ENCODE measurements at regions not wholly inside any gene's neighbourhood (a gene's known extent, or its start where the extent isn't known, plus 50 kb on each side); places are given as distances from the start of the nearest gene placed in this dataset.

- Histone ChIP-seq H3K4me1 (ENCODE audit: insufficient read depth, low read length) (peaks cover 16% of the 10 kb centered on the region), H3K4me3 (ENCODE audit: low read depth in 1 of 2, low read length in 2 of 2) (no peak overlapping the region), H3K9ac (ENCODE audit: low read depth, low read length) (no peak overlapping the region), H4K20me1 (ENCODE audit: insufficient read depth, low read length) (no peaks in the 10 kb centered on the region), H2AFZ (ENCODE audit: low read depth, low read length) (no peak overlapping the region), H3K79me2 (ENCODE audit: insufficient read depth, low read length) (no peaks in the 10 kb centered on the region), H3K4me2 (ENCODE audit: insufficient read depth, low read length) (no peak overlapping the region), H3K36me3 (ENCODE audit: insufficient read depth, low read length) (no peaks in the 10 kb centered on the region), H3K9me3 (ENCODE audit: insufficient read depth, low read length, severe bottlenecking) (no peaks in the 10 kb centered on the region), H3K27me3 (ENCODE audit: insufficient read depth, low read length, poor library complexity) (no peaks in the 10 kb centered on the region), H3K27ac (ENCODE audit: low read length) (no peak overlapping the region)
- no peak for ATAC-seq (ENCODE audit: insufficient read depth, low read depth)
- no peak for DNase-seq
- no peak for TF ChIP-seq EZH2 (IDR thresholded peaks at IDR 0.05; ENCODE audit: borderline replicate concordance, low read depth, low read length, severe bottlenecking)
- TF ChIP-seq CTCF (IDR thresholded peaks at IDR 0.05; ENCODE audit: borderline replicate concordance, extremely low read depth, low read length, poor library complexity, severe bottlenecking) = no peak
These were observed 243.7 kb downstream of the PIK3R1 start for GRCh38 chr5:68459093-68459809.

DNA sequence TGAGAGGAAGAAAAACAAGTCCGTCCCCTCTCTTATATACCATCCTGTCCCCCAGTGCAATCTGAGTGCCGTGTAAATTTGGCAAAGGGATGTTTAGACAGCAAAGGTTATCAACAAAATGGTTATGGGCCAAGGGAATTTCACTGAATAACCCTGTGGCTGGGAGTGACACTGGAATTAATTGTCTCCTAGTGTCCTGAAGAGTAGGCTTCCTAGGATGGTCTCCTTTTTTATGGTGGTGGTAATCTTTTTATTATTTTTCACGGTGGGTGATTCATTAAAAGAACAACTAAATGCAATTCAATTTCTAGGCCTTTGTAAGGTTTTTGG lies 244.2 kb downstream of the PIK3R1 start:
- peaks cover 21% of the 10 kb centered on the region for H3K4me1 ChIP-seq (ENCODE audit: insufficient read depth, low read length)
- H3K79me2 ChIP-seq (ENCODE audit: insufficient read depth, low read length) = no peaks in the 10 kb centered on the region
- DNase-seq (no peak), ATAC-seq (ENCODE audit: insufficient read depth, low read depth) (no peak)
- H3K9me3 ChIP-seq (ENCODE audit: insufficient read depth, low read length, severe bottlenecking) = no peaks in the 10 kb centered on the region
- H3K9ac ChIP-seq (ENCODE audit: low read depth, low read length) = no peak overlapping the region
- TF ChIP-seq EZH2 (IDR thresholded peaks at IDR 0.05; ENCODE audit: borderline replicate concordance, low read depth, low read length, severe bottlenecking) (no peak), CTCF (IDR thresholded peaks at IDR 0.05; ENCODE audit: borderline replicate concordance, extremely low read depth, low read length, poor library complexity, severe bottlenecking) (no peak)
- H2AFZ ChIP-seq (ENCODE audit: low read depth, low read length) = no peak overlapping the region
- H3K4me3 ChIP-seq (ENCODE audit: low read depth in 1 of 2, low read length in 2 of 2) = no peak overlapping the region
- H3K27me3 ChIP-seq (ENCODE audit: insufficient read depth, low read length, poor library complexity) = no peaks in the 10 kb centered on the region
- H3K27ac ChIP-seq (ENCODE audit: low read length) = no peak overlapping the region
- H3K4me2 ChIP-seq (ENCODE audit: insufficient read depth, low read length) = no peak overlapping the region
- no peaks in the 10 kb centered on the region for H3K36me3 ChIP-seq (ENCODE audit: insufficient read depth, low read length)
- no peaks in the 10 kb centered on the region for H4K20me1 ChIP-seq (ENCODE audit: insufficient read depth, low read length)

GRCh38 chr5:68460147-68460798 lies 244.7 kb downstream of the PIK3R1 start:
- DNase-seq = peak; percentile 57
- peak; percentile 70 for ATAC-seq (ENCODE audit: insufficient read depth, low read depth)

More at GRCh38 chr5:68460147-68460798, 244.7 kb downstream of the PIK3R1 start:
- Histone ChIP-seq H3K27me3 (ENCODE audit: insufficient read depth, low read length, poor library complexity) (no peaks in the 10 kb centered on the region), H3K36me3 (ENCODE audit: insufficient read depth, low read length) (no peaks in the 10 kb centered on the region), H3K4me3 (ENCODE audit: low read depth in 1 of 2, low read length in 2 of 2) (no peak overlapping the region), H3K4me1 (ENCODE audit: insufficient read depth, low read length) (peaks cover 26% of the 10 kb centered on the region), H2AFZ (ENCODE audit: low read depth, low read length) (no peak overlapping the region), H3K27ac (ENCODE audit: low read length) (no peak overlapping the region), H3K9me3 (ENCODE audit: insufficient read depth, low read length, severe bottlenecking) (no peaks in the 10 kb centered on the region), H3K4me2 (ENCODE audit: insufficient read depth, low read length) (no peak overlapping the region), H4K20me1 (ENCODE audit: insufficient read depth, low read length) (no peaks in the 10 kb centered on the region), H3K79me2 (ENCODE audit: insufficient read depth, low read length) (no peaks in the 10 kb centered on the region), H3K9ac (ENCODE audit: low read depth, low read length) (no peak overlapping the region)
- TF ChIP-seq CTCF (IDR thresholded peaks at IDR 0.05; ENCODE audit: borderline replicate concordance, extremely low read depth, low read length, poor library complexity, severe bottlenecking) (peak; percentile 83), EZH2 (IDR thresholded peaks at IDR 0.05; ENCODE audit: borderline replicate concordance, low read depth, low read length, severe bottlenecking) (no peak)

All from DND-41 (cell line).